ENCODE measurements at regions not wholly inside any gene's neighbourhood (a gene's known extent, or its start where the extent isn't known, plus 50 kb on each side); places are given as distances from the start of the nearest gene placed in this dataset.

DNA sequence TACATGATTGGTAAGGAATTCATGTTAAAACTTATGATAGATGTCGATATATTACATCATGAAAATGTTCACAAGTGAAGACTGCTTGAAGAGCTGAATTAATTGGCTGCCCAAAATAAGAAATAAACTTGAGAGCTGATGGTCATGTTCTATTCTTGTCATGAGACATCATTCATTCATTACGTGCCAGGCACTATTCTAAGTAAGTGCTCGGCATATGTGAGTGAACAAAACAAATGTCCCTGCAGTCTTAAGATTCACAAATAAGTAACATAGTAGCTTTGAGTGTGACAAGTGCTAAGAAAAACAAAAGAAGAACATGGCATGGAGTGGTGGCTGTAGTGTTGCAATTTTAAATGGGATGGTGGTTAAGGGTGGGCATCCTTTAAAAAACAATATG lies 329.3 kb downstream of the SUCLA2 start:
- no peak for TF ChIP-seq EP300 (IDR thresholded peaks at IDR 0.05)
- TF ChIP-seq CTCF (IDR thresholded peaks at IDR 0.05) = no peak
- no peak for TF ChIP-seq POLR2AphosphoS5 (IDR thresholded peaks at IDR 0.05)

Measured in sigmoid colon (tissue), 4 donors.